Natural killer cell (primary cell): ENCODE measurements at regions not wholly inside any gene's neighbourhood (a gene's known extent, or its start where the extent isn't known, plus 50 kb on each side); places are given as distances from the start of the nearest gene placed in this dataset.

Experiments used
- ATAC-seq, 3 donors: fragments of 150-1000 bp in 2 of 3; fragments of 200-7000 bp in 1 of 3; cut with Tn5 transposase; 1 replicate in 1 of 3; 2 replicates in 2 of 3; pipeline ENCODE4 v1.10.0; 2021; ENCODE audit warnings: mild to moderate bottlenecking in 2 of 3, moderate library complexity in 2 of 3
- DNase-seq, 2 donors: peaks; one replicate each; pipeline versions ENCODE4 v3.0.0 to v3.0.0-alpha.2; 2013 to 2021; ENCODE audit warnings: mixed read lengths in 1 of 2
- H3K27ac ChIP-seq: one replicate; pipeline ENCODE4 v1.5.1; 2013; ENCODE audit warnings: mild to moderate bottlenecking, low read length
- H3K27me3 ChIP-seq: one replicate; pipeline ENCODE4 v1.6.1; 2013; ENCODE audit warnings: low read length; ENCODE audit not compliant: control insufficient read depth, insufficient read depth
- H3K36me3 ChIP-seq: one replicate; pipeline ENCODE4 v1.6.1; 2013; ENCODE audit warnings: low read length; ENCODE audit not compliant: control insufficient read depth, insufficient read depth
- H3K4me1 ChIP-seq: one replicate; pipeline ENCODE4 v1.6.1; 2013; ENCODE audit warnings: low read length; ENCODE audit not compliant: control insufficient read depth, insufficient read depth
- H3K4me3 ChIP-seq: one replicate; pipeline ENCODE4 v1.5.1; 2013; ENCODE audit warnings: low read length
- H3K9me3 ChIP-seq: one replicate; pipeline ENCODE4 v1.6.1; 2013; ENCODE audit warnings: low read length; ENCODE audit not compliant: control insufficient read depth, insufficient read depth
- H3K27ac Mint-ChIP-seq, 2 donors: one replicate each; pipeline ENCODE4 v1.8.0; 2022; ENCODE audit warnings: mild to moderate bottlenecking in 2 of 2, mixed read lengths in 2 of 2, moderate library complexity in 1 of 2
- H3K27me3 Mint-ChIP-seq, 2 donors: one replicate each; pipeline ENCODE4 v1.8.0; 2022; ENCODE audit warnings: low read depth in 2 of 2, mixed read lengths in 2 of 2
- H3K36me3 Mint-ChIP-seq: one replicate; pipeline ENCODE4 v1.8.0; 2022; ENCODE audit warnings: mixed read lengths
- H3K4me1 Mint-ChIP-seq, 2 donors: one replicate each; pipeline ENCODE4 v1.8.0; 2022; ENCODE audit warnings: mixed read lengths in 2 of 2
- H3K4me3 Mint-ChIP-seq: one replicate; pipeline ENCODE4 v1.8.0; 2022; ENCODE audit warnings: mild to moderate bottlenecking, moderate library complexity, mixed read lengths
- H3K9me3 Mint-ChIP-seq, 2 donors: one replicate each; pipeline ENCODE4 v1.8.0; 2022; ENCODE audit warnings: mixed read lengths in 2 of 2
- WGBS: methylation state at CpG from one replicate; pipeline ENCODE4 v1.1.7; 2013; ENCODE audit warnings: missing lambda C conversion rate; ENCODE audit not compliant: insufficient coverage; 5-methylcytosine and 5-hydroxymethylcytosine counted together
- intact Hi-C: fragments of 100-400 bp; cut with micrococcal nuclease; formaldehyde crosslinking; loops from one replicate; pipeline ENCODE4 v1.14.2; 2022
- TF ChIP-seq, protein P1 (sequence below): fragments of 200-600 bp; IDR thresholded peaks from one replicate; pipeline ENCODE4 v1.8.0; 2022; ENCODE audit warnings: antibody characterized with exemption

DNA sequence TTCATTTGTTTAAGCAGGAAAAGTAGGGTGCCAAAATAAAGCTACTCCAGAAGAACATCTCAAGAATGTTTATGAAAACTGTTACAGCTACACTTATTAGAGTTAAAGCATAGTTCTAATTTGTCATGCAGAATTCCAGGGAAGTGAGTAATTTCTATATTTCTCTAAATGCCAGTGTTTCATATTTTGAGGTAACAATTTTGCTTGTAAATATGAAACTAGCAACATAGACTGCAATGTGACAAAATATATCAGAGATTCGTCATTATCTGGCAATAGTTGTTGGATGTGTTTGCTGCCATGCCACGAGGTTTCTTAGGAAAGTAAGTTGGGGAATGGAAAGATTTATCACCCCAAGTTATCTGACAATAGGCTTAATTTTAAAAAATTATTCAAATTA is 424.1 kb upstream of the ZEB2 start:
- Mint-ChIP-seq H3K4me3 (no peak overlapping the region), H3K36me3 (no peaks in the 10 kb centered on the region), H3K27me3 (peaks cover 6 to 13% of the 10 kb centered on the region in 2 donors), H3K9me3 (no peaks in the 10 kb centered on the region), H3K27ac (no peak overlapping the region), H3K4me1 (no peaks in the 10 kb centered on the region)
- WGBS = 57% methylated on average over 2 of the region's 2 CpGs
- no peaks in the 10 kb centered on the region for H3K36me3 ChIP-seq
- intact Hi-C loops = no loop called here
- ATAC-seq (no peak), DNase-seq (no peak)
- H3K27ac ChIP-seq = no peak overlapping the region
- H3K4me3 ChIP-seq = no peak overlapping the region
- H3K27me3 ChIP-seq = no peaks in the 10 kb centered on the region
- no peaks in the 10 kb centered on the region for H3K9me3 ChIP-seq
- TF ChIP-seq, protein P1, sequence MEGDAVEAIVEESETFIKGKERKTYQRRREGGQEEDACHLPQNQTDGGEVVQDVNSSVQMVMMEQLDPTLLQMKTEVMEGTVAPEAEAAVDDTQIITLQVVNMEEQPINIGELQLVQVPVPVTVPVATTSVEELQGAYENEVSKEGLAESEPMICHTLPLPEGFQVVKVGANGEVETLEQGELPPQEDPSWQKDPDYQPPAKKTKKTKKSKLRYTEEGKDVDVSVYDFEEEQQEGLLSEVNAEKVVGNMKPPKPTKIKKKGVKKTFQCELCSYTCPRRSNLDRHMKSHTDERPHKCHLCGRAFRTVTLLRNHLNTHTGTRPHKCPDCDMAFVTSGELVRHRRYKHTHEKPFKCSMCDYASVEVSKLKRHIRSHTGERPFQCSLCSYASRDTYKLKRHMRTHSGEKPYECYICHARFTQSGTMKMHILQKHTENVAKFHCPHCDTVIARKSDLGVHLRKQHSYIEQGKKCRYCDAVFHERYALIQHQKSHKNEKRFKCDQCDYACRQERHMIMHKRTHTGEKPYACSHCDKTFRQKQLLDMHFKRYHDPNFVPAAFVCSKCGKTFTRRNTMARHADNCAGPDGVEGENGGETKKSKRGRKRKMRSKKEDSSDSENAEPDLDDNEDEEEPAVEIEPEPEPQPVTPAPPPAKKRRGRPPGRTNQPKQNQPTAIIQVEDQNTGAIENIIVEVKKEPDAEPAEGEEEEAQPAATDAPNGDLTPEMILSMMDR = no peak
- no peaks in the 10 kb centered on the region for H3K4me1 ChIP-seq

DNA sequence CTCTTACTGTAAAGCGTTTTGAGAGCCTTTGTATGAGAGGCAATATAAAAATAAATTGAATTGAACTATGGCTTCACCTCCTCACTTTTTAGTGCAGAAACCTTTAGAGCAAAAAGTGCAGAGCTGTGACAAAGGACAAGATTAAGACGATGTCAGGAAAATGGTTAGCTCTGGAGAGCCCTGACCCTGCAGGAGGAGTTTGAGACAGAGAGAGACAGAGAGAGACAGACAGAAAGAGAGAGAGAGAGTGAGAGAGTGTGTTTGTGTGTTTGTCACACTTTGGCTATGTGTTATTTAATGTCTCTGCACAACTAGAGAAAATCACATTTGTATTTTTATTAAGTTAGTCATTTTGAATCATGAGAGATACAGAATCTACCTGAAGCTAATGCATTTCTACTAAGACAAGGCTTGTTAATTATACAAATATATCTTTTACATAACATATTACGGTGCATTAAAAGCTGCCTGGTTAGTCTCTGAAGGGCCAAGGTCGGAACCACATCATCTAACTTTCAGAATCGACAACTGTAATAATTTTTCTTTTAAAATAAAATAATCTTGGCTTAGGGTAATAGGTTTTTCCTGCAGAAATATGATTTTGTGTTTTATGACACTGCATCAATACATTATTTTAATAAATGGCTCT is 423.5 kb upstream of the ZEB2 start:
- 86% methylated on average over 2 of the region's 5 CpGs for WGBS
- Mint-ChIP-seq H3K27me3 (peaks cover 6 to 13% of the 10 kb centered on the region in 2 donors), H3K4me1 (no peaks in the 10 kb centered on the region), H3K4me3 (no peak overlapping the region), H3K27ac (no peak overlapping the region), H3K9me3 (no peaks in the 10 kb centered on the region), H3K36me3 (no peaks in the 10 kb centered on the region)
- Histone ChIP-seq H3K27me3 (no peaks in the 10 kb centered on the region), H3K4me1 (no peaks in the 10 kb centered on the region), H3K27ac (no peak overlapping the region), H3K36me3 (no peaks in the 10 kb centered on the region), H3K9me3 (no peaks in the 10 kb centered on the region), H3K4me3 (no peak overlapping the region)
- DNase-seq (no peak), ATAC-seq (no peak)
- intact Hi-C loops = no loop called here
- TF ChIP-seq, protein P1 = no peak

DNA sequence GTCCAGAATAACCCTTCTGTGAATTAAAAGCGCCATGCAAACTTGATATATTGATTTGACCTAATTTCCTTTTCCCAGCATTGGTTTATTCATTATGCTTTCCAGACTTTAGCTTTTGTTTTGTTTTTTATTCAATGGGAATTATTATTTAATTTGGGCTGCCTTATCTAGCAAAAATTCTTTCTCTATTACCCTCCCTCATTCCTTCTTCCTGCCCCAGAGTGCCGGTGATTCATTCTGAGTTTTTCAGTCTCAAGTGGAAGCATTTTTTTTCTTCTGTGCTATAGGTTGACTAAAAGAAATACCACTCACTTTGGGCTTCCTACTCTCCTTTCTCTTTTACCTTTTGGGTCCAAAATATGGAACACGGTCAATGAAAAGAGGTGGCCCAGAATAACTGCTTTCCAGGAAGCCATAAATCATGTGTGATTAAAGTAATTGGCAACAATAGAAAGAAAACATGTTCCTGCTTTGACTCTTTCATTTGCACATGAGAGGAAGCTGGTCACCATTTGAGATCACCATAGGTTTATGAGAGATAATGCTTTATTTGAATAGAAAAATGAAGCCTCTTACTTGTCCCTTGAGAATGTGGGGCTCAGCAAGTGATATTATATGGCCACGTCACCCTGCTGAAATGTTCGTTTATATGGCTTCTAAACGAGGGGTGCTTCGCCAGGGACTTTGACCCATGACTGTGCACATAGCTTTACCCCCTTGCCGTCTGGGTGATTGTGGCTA is 422.8 kb upstream of the ZEB2 start:
- Mint-ChIP-seq H3K27me3 (peaks cover 2 to 12% of the 10 kb centered on the region in 2 donors), H3K36me3 (peaks cover 4% of the 10 kb centered on the region), H3K27ac (no peak overlapping the region), H3K9me3 (no peaks in the 10 kb centered on the region), H3K4me3 (no peak overlapping the region), H3K4me1 (no peaks in the 10 kb centered on the region)
- H3K27me3 ChIP-seq = no peaks in the 10 kb centered on the region
- intact Hi-C loops = no loop called here
- WGBS = 77% methylated on average over 8 of the region's 8 CpGs
- H3K36me3 ChIP-seq = no peaks in the 10 kb centered on the region
- H3K9me3 ChIP-seq = no peaks in the 10 kb centered on the region
- no peak overlapping the region for H3K4me3 ChIP-seq
- no peaks in the 10 kb centered on the region for H3K4me1 ChIP-seq
- TF ChIP-seq, protein P1 = no peak
- DNase-seq (no peak), ATAC-seq (no peak)
- no peak overlapping the region for H3K27ac ChIP-seq
